Breast epithelium (tissue), 4 donors: ENCODE measurements at regions not wholly inside any gene's neighbourhood (a gene's known extent, or its start where the extent isn't known, plus 50 kb on each side); places are given as distances from the start of the nearest gene placed in this dataset.

ENCODE experiments used
- DNase-seq, 2 donors: peaks; one replicate each; pipeline ENCODE4 v3.0.0-alpha.2; 2019; ENCODE audit warnings: low spot score in 2 of 2
- H3K27ac ChIP-seq, 2 donors: fragments of 200-600 bp; sonication (generic) in 1 of 2; one replicate each; pipeline ENCODE4 v1.5.1; 2016 to 2019; ENCODE audit warnings: mild to moderate bottlenecking in 1 of 2
- H3K27me3 ChIP-seq, 2 donors: fragments of 200-600 bp; sonication (generic) in 1 of 2; one replicate each; pipeline versions ENCODE4 v1.5.1 to v1.6.0; 2017 to 2019; ENCODE audit warnings: control low read depth in 1 of 2, mild to moderate bottlenecking in 1 of 2
- H3K36me3 ChIP-seq: fragments of 200-600 bp; one replicate; pipeline ENCODE4 v1.5.1; 2019
- H3K4me1 ChIP-seq, 2 donors: fragments of 200-600 bp; sonication (generic); one replicate each; pipeline ENCODE4 v1.5.1; 2016 to 2019; ENCODE audit warnings: control low read depth in 1 of 2
- H3K4me3 ChIP-seq, 3 donors: fragments of 200-600 bp; sonication (generic); 1 replicate in 2 of 3; 2 replicates in 1 of 3; pipeline ENCODE4 v1.5.1; 2016 to 2019; ENCODE audit warnings: mild to moderate bottlenecking in 3 of 3, moderate library complexity in 2 of 3
- H3K9me3 ChIP-seq, 2 donors: fragments of 200-600 bp; sonication (generic) in 1 of 2; one replicate each; pipeline ENCODE4 v1.5.1; 2016 to 2019; ENCODE audit warnings: control low read depth in 1 of 2
- CTCF ChIP-seq, 3 donors: fragments of 450-650 bp; IDR thresholded peaks; one replicate each; pipeline ENCODE4 v1.5.1; 2016 to 2017; ENCODE audit warnings: antibody characterized with exemption in 3 of 3, mild to moderate bottlenecking in 3 of 3, moderate library complexity in 3 of 3
- POLR2A ChIP-seq: fragments of 450-650 bp; IDR thresholded peaks from one replicate; pipeline ENCODE4 v1.6.1; 2016; ENCODE audit warnings: antibody characterized with exemption, mild to moderate bottlenecking, moderate library complexity
- POLR2AphosphoS5 ChIP-seq, 3 donors: sonication (generic); formaldehyde crosslinking; IDR thresholded peaks; one replicate each; pipeline ENCODE4 v1.6.1; 2017; ENCODE audit warnings: antibody characterized with exemption in 3 of 3
- intact Hi-C: fragments of 100-400 bp; cut with DNase I; formaldehyde crosslinking; loops from one replicate; pipeline ENCODE4 v1.15.1; 2023; ENCODE audit warnings: low total_unique reads

GRCh38 chr3:29140666-29141065, 140.2 kb upstream of the RBMS3 start:
- peak overlapping the region in 1 of 2 donors; percentile 63 for H3K27ac ChIP-seq
- no peaks in the 10 kb centered on the region for H3K27me3 ChIP-seq
- H3K36me3 ChIP-seq = no peaks in the 10 kb centered on the region
- intact Hi-C loops = no loop called here
- DNase-seq = no peak
- TF ChIP-seq CTCF (IDR thresholded peaks at IDR 0.05) (no peak), POLR2A (no peak), POLR2AphosphoS5 (IDR thresholded peaks at IDR 0.05) (no peak)
- no peaks in the 10 kb centered on the region for H3K4me1 ChIP-seq
- H3K9me3 ChIP-seq = no peaks in the 10 kb centered on the region
- H3K4me3 ChIP-seq = no peak overlapping the region

- DNase-seq = no peak
- Histone ChIP-seq H3K4me1 (no peaks in the 10 kb centered on the region), H3K4me3 (no peak overlapping the region), H3K36me3 (no peaks in the 10 kb centered on the region), H3K27ac (peak overlapping the region; percentile 8 to 63), H3K9me3 (no peaks in the 10 kb centered on the region), H3K27me3 (no peaks in the 10 kb centered on the region)
- TF ChIP-seq POLR2A (no peak), CTCF (IDR thresholded peaks at IDR 0.05) (no peak), POLR2AphosphoS5 (IDR thresholded peaks at IDR 0.05) (no peak)
- intact Hi-C loops = no loop called here
Measured at GRCh38 chr3:29141197-29141917, 139.5 kb upstream of the RBMS3 start.

- Histone ChIP-seq H3K4me1 (no peaks in the 10 kb centered on the region), H3K9me3 (no peaks in the 10 kb centered on the region), H3K27ac (peak overlapping the region; percentile 8 to 63), H3K4me3 (no peak overlapping the region), H3K36me3 (no peaks in the 10 kb centered on the region), H3K27me3 (no peaks in the 10 kb centered on the region)
- TF ChIP-seq POLR2A (no peak), POLR2AphosphoS5 (IDR thresholded peaks at IDR 0.05) (no peak), CTCF (IDR thresholded peaks at IDR 0.05) (no peak)
- intact Hi-C loops = no loop called here
- no peak for DNase-seq
Measured at GRCh38 chr3:29141918-29142275, 139.0 kb upstream of the RBMS3 start.

- Histone ChIP-seq H3K9me3 (no peaks in the 10 kb centered on the region), H3K27me3 (no peaks in the 10 kb centered on the region), H3K4me1 (no peaks in the 10 kb centered on the region), H3K36me3 (no peaks in the 10 kb centered on the region), H3K4me3 (no peak overlapping the region), H3K27ac (no peak overlapping the region)
- intact Hi-C loops = no loop called here
- TF ChIP-seq POLR2AphosphoS5 (IDR thresholded peaks at IDR 0.05) (no peak), CTCF (IDR thresholded peaks at IDR 0.05) (no peak), POLR2A (no peak)
- DNase-seq = no peak
Measured at GRCh38 chr3:29143151-29143550, 137.7 kb upstream of the RBMS3 start.

- Histone ChIP-seq H3K27ac (no peak overlapping the region), H3K27me3 (no peaks in the 10 kb centered on the region), H3K9me3 (no peaks in the 10 kb centered on the region), H3K4me1 (no peaks in the 10 kb centered on the region), H3K36me3 (no peaks in the 10 kb centered on the region), H3K4me3 (no peak overlapping the region)
- intact Hi-C loops = no loop called here
- DNase-seq = no peak
- TF ChIP-seq POLR2A (no peak), CTCF (IDR thresholded peaks at IDR 0.05) (no peak), POLR2AphosphoS5 (IDR thresholded peaks at IDR 0.05) (no peak)
Measured at GRCh38 chr3:29144361-29144760, 136.5 kb upstream of the RBMS3 start.
